ENCODE measurements at regions not wholly inside any gene's neighbourhood (a gene's known extent, or its start where the extent isn't known, plus 50 kb on each side); places are given as distances from the start of the nearest gene placed in this dataset.

- TF ChIP-seq CTCF (IDR thresholded peaks at IDR 0.05) (no peak), POLR2A (IDR thresholded peaks at IDR 0.05) (no peak)
Measured at GRCh38 chr10:90635111-90635765, 222.6 kb downstream of the HTR7 start.
